SJSA1 (cell line): ENCODE measurements at regions not wholly inside any gene's neighbourhood (a gene's known extent, or its start where the extent isn't known, plus 50 kb on each side); places are given as distances from the start of the nearest gene placed in this dataset.

Source experiments
- DNase-seq, 2 experiments: peaks; one replicate each; pipeline ENCODE4 v3.0.0-alpha.2; 2015 to 2020; ENCODE audit warnings: low spot score in 2 of 2, low read depth in 1 of 2
- H3K27ac ChIP-seq: fragments of 250-450 bp; sonication (Bioruptor Pico); 2 replicates; pipeline ENCODE4 v1.5.1; 2020; ENCODE audit warnings: mild to moderate bottlenecking, moderate library complexity
- H3K27me3 ChIP-seq: fragments of 250-450 bp; sonication (Bioruptor Pico); replicated peaks from 2 replicates; pipeline ENCODE4 v1.5.1; 2020; ENCODE audit warnings: mild to moderate bottlenecking, moderate library complexity
- H3K36me3 ChIP-seq: fragments of 250-450 bp; sonication (Bioruptor Pico); 2 replicates; pipeline ENCODE4 v1.5.1; 2020; ENCODE audit warnings: mild to moderate bottlenecking
- H3K4me1 ChIP-seq: fragments of 250-450 bp; sonication (Bioruptor Pico); replicated peaks from 2 replicates; pipeline ENCODE4 v1.6.1; 2021; ENCODE audit warnings: mild to moderate bottlenecking
- H3K4me3 ChIP-seq: fragments of 250-450 bp; sonication (Bioruptor Pico); 2 replicates; pipeline ENCODE4 v1.5.1; 2020; ENCODE audit warnings: mild to moderate bottlenecking
- H3K9me3 ChIP-seq: fragments of 250-450 bp; sonication (Bioruptor Pico); replicated peaks from 2 replicates; pipeline ENCODE4 v1.5.1; 2020; ENCODE audit warnings: mild to moderate bottlenecking

GRCh38 chr9:134591082-134591571 is 50.5 kb upstream of the COL5A1 start:
- peaks cover 44% of the 10 kb centered on the region for H3K4me1 ChIP-seq
- peak in 1 of 2 experiments; percentile 45 for DNase-seq
- no peaks in the 10 kb centered on the region for H3K36me3 ChIP-seq
- H3K27ac ChIP-seq = peak overlapping the region; percentile 79
- no peaks in the 10 kb centered on the region for H3K9me3 ChIP-seq
- H3K4me3 ChIP-seq = no peak overlapping the region
- H3K27me3 ChIP-seq = no peaks in the 10 kb centered on the region

GRCh38 chr9:134591573-134591981 is 50.0 kb upstream of the COL5A1 start:
- Histone ChIP-seq H3K4me3 (no peak overlapping the region), H3K27ac (peak overlapping the region; percentile 79), H3K36me3 (no peaks in the 10 kb centered on the region), H3K27me3 (no peaks in the 10 kb centered on the region), H3K4me1 (peaks cover 40% of the 10 kb centered on the region), H3K9me3 (no peaks in the 10 kb centered on the region)
- DNase-seq = peak in 1 of 2 experiments; percentile 49
